SH-SY5Y (cell line): ENCODE measurements at regions not wholly inside any gene's neighbourhood (a gene's known extent, or its start where the extent isn't known, plus 50 kb on each side); places are given as distances from the start of the nearest gene placed in this dataset.

Source experiments
- GATA2 ChIP-seq: IDR thresholded peaks from 2 replicates; pipeline ENCODE4 v1.6.1; 2011; ENCODE audit warnings: mild to moderate bottlenecking, low read depth, low read length
- GATA3 ChIP-seq: IDR thresholded peaks from 2 replicates; pipeline ENCODE4 v1.6.1; 2011; ENCODE audit warnings: low read depth, mild to moderate bottlenecking, low read length, moderate library complexity

DNA sequence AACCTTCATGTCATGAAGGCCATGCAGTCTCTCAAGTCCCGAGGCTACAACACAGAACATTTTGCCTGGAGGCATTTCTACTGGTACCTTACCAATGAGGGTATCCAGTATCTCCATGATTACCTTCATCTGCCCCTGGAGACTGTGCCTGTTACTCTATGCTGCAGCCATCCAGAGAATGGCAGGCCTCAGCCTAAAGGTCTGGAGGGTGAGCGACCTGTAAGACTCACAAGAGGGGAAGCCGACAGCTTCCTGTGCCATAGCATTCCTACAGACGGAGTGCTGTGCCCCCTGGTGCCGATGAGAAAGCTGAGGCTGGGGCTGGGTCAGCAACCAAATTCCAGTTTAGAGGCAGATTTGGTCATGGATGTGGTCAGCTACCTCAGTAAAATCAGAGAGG lies 51.3 kb upstream of the CADPS start:
- TF ChIP-seq GATA3 (no peak), GATA2 (no peak)

DNA sequence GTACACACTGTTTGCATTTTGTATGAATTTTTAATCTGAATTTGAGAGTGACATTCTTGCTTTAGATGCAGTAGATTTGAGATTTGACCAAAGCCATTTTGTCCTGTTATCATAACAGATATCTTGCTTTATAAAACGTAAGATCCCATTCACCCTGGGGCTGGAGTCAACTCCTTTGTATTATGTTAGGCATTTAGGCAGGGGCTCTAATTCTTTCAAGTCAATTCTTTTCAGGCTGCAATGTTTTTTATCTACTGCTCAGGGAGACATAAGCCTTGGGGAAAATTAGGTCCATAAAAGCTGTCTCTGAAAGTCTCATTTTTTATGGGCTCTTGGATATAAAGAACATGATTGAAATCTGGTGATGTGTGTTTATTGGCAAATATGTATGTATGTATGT lies 53.0 kb upstream of the CADPS start:
- TF ChIP-seq GATA3: no peak
- TF ChIP-seq GATA2: no peak

DNA sequence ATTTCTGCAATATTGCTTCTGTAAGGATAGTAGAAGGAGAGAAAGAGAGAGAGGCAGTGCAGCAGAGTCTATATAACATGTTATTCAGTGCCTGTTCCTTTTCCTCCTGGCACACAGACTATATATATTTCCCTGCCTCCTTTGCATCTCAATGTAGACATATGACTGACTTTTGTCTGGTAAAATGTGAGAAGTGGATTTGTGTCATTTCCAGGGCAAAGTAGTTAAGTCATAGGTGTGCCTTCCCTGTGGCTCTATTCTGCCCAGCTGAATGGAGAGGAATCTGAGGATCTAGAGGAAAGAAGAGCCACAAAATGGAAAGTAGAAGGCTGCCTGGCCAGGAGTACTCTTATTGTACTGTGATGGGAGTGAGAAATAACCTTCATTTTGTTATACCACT lies 54.6 kb upstream of the CADPS start:
- TF ChIP-seq GATA2: no peak
- TF ChIP-seq GATA3: no peak

- TF ChIP-seq GATA3 (no peak), GATA2 (no peak)
Measured at GRCh38 chr3:62935793-62936192, 60.6 kb upstream of the CADPS start.

- TF ChIP-seq GATA2: no peak
- no peak for TF ChIP-seq GATA3
Measured at GRCh38 chr3:62936626-62937254, 61.5 kb upstream of the CADPS start.

DNA sequence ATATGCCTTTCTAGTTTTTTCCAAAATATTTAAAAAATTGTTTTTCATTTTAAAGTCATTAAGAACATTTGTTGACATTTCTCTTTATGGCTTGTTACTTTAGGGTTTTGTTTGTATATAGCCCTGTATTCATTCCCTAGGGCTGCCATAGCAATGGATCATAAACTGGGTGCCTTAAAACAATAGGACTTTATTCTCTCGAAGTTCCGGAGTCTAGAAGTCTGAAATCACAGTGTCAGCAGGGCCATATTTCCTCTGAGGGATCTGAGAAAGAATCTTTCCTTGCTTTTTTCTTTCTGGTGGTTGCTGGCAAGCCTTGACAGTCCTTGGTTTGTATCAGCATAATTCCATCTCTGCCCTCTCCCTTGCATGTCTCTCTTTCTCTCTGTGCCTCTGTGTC lies 63.4 kb upstream of the CADPS start:
- TF ChIP-seq GATA2 (no peak), GATA3 (no peak)

DNA sequence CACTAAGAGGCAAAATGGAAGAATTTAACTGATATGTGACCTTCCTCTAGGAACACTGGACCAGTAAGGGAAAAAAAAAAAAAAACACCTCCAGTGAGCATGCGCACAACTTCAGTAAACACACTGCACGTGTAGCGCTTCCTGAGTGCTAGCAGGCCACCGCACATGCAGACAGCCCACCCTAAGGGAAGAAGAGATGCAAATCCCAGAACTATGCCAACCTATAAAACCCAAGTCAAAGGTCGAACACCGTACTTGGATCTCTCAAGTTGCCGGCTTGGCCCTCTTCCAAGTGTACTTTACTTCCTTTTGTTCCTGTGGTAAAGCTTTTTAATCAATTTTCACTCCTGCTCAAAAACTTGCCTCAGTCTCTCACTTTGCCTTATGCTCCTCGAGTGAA lies 64.5 kb upstream of the CADPS start:
- no peak for TF ChIP-seq GATA2
- TF ChIP-seq GATA3: no peak

GRCh38 chr3:62940771-62941563 lies 65.8 kb upstream of the CADPS start:
- TF ChIP-seq GATA2 (no peak), GATA3 (no peak)

DNA sequence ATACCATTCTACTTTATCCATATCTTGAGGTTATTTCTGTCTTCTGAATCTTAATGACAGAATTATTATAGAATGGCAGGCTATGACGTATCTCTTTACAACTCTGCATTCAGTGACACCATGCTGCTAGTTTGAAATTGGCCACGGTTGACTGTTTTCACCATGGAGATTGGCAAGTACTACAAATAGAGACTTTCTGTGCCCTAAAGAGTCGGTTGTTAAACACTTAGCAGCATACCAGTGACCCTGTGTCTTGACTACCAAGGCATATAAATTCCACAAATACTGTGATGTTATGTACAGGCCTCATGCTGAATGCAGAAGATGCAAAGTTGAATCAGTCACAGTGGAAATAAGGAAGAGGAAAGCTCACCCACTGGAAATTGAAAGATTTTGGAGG lies 67.0 kb upstream of the CADPS start:
- TF ChIP-seq GATA2: no peak

DNA sequence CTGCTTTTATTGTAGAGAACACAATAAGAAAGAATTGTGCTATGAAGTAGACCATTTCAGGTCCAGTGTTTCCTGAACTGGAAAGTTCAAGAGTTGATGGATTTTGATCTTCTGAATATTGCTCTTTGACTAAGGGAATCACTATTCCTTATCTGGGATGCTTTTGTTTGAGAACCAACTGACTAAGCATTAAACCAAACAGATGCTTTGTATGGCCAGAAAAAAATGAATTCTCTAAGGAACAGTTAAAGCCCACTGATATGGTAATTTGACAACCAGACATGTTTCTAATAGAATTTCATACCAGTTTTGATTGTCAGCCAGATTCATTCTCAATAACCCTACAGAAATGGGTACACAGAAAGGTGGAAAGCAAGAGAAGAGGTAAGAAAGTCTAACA lies 67.5 kb upstream of the CADPS start:
- no peak for TF ChIP-seq GATA3

DNA sequence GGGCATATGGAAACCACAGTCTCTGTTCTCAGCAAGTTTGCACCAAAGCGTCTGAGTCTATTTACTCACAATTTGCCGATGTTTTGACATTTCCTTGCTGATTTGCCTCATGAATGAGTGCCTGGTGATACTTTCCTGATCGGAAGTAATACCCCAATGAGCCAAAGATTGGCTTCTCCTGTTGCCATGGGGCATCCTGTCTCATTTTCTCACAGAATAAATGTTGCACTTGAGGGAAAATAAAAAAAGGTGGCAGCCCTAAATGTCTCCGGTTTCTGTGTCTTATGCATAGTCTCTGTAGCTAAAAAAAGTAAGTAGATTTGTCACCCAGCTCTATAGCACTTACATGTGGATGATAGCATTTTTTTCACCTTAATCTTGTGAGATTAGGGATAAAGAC lies 73.7 kb upstream of the CADPS start:
- TF ChIP-seq GATA3 (no peak), GATA2 (no peak)

DNA sequence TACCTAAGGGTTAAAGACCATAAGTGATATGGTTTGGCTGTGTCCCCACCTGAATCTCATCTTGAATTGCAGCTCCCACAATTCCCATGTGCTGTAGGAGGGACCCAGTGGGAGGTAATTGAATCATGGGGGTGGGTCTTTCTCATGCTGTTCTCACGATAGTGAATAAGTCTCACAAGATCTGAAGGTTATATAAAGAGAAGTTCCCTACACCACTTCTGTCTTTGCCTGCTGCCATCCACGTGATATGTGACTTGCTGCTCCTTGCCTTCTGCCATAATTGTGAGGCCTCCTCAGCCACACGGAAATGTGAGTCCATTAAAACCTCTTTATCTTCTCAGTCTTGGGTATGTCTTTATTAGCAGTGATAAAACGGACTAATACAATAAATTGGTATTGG lies 75.0 kb upstream of the CADPS start:
- TF ChIP-seq GATA3: no peak
- TF ChIP-seq GATA2: no peak

DNA sequence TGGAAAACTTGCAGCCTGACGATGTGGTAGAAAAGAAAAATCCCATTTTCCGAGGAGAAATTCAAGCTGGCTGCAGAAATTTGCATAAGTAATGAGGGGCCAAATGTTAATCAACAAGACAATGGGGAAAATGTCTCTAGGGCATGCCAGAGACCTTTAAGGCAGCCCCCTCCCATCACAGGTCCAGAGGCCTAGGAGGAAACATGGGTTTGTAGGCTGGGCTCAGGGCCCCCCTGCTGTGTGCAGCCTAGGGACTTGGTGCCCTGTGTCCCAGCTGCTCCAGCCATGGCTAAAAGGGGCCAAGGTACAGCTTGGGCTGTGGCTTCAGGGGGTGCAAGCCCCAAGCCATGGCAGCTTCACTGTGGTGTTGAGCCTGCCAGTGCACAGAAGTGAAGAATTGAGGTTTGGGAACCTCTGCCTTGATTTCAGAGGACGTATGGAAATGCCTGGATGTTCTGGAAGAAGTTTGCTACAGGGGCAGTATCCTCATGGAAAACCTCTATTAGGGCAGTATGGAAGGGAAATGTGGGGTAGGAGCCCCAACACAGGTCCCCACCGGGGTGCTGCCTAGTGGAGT lies 75.9 kb upstream of the CADPS start:
- TF ChIP-seq GATA3: no peak
- no peak for TF ChIP-seq GATA2

DNA sequence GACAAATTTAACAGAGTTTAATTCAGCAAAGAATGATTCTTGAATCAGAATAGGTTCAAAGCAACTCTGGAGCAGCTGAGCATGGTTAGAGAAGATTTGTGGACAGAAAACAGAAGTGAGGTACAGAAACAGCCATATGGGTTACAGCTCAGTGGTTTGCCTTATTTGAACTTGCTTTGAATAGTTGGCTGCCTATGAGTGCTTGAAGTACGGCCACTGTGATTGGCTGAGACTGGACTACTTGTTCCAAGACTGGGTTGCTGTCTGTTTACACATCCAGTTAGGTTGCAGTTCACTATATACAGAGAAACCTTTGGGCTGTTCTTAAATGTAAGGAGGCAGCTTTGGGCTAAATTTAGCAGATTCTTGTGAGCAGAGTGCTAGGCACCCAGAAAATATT lies 79.4 kb upstream of the CADPS start:
- TF ChIP-seq GATA2 (no peak), GATA3 (no peak)

DNA sequence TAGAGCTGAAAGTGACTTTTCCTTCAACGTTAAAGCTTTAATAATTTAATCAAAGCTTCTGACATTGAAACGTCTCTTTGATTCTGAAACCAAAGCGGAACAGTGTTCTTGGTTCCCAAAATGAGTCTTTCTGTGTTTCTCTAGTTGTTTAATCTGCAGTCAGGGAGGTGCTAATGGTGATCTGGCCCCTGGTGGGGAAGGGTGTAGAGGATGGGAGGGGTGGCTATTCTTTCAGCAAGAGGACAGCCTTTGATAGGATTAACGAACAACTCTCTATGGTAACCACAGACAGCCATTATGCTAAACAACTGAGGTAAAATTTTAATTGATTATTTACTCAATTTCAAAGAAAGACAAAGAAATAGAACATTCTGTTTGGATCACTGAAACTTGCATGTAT lies 79.9 kb upstream of the CADPS start:
- no peak for TF ChIP-seq GATA2
- no peak for TF ChIP-seq GATA3

GRCh38 chr3:62956411-62956810 lies 81.2 kb upstream of the CADPS start:
- no peak for TF ChIP-seq GATA2
- no peak for TF ChIP-seq GATA3
